IgD-negative memory B cell (primary cell): ENCODE measurements at regions not wholly inside any gene's neighbourhood (a gene's known extent, or its start where the extent isn't known, plus 50 kb on each side); places are given as distances from the start of the nearest gene placed in this dataset.

Source experiments
- H3K27ac Mint-ChIP-seq, 3 donors: one replicate each; pipeline ENCODE4 v1.8.0; 2020 to 2022; ENCODE audit warnings: mild to moderate bottlenecking in 3 of 3, mixed read lengths in 3 of 3, moderate library complexity in 1 of 3
- H3K27me3 Mint-ChIP-seq: one replicate; pipeline ENCODE4 v1.8.0; 2021; ENCODE audit warnings: mixed read lengths
- H3K36me3 Mint-ChIP-seq: one replicate; pipeline ENCODE4 v1.8.0; 2020; ENCODE audit warnings: mild to moderate bottlenecking, mixed read lengths
- H3K4me1 Mint-ChIP-seq, 3 donors: one replicate each; pipeline ENCODE4 v1.8.0; 2020 to 2022; ENCODE audit warnings: mixed read lengths in 3 of 3, mild to moderate bottlenecking in 1 of 3
- H3K4me3 Mint-ChIP-seq, 4 donors: one replicate each; pipeline ENCODE4 v1.8.0; 2020 to 2022; ENCODE audit warnings: mild to moderate bottlenecking in 4 of 4, mixed read lengths in 4 of 4, moderate library complexity in 3 of 4
- H3K9me3 Mint-ChIP-seq, 3 donors: one replicate each; pipeline ENCODE4 v1.8.0; 2020 to 2021; ENCODE audit warnings: mixed read lengths in 3 of 3, mild to moderate bottlenecking in 1 of 3

GRCh38 chr11:70863993-70864392 is 388.4 kb downstream of the SHANK2 start:
- Mint-ChIP-seq H3K36me3 (peaks cover 4% of the 10 kb centered on the region), H3K9me3 (no peaks in the 10 kb centered on the region), H3K4me3 (no peak overlapping the region), H3K4me1 (peaks cover 0 to 1% (median 0%) of the 10 kb centered on the region in 3 donors), H3K27ac (no peak overlapping the region), H3K27me3 (peaks cover 3% of the 10 kb centered on the region)

GRCh38 chr11:70865356-70865755 is 387.0 kb downstream of the SHANK2 start:
- Mint-ChIP-seq H3K36me3 (peaks cover 1% of the 10 kb centered on the region), H3K4me1 (peaks cover 0 to 1% (median 0%) of the 10 kb centered on the region in 3 donors), H3K9me3 (no peaks in the 10 kb centered on the region), H3K27me3 (peaks cover 5% of the 10 kb centered on the region), H3K27ac (no peak overlapping the region), H3K4me3 (no peak overlapping the region)

DNA sequence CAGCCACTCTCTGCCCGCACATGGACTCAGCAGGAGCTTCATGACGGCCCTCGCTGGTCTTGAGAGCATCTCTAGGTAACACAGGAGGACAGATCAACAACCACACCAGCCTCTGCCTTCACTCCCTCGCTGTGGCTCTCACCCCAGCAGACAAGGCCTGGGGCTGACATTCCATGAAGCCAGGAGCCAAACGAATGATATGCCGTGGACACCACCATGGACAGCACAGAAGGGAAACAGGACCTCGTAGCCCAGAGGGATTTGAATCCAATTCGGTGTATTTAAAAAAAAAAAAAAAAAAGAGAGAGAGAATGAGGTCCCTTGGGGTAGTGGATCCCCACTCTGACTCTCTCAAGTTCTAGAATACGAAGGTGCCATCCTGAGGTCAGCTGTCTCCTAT is 385.5 kb downstream of the SHANK2 start:
- Mint-ChIP-seq H3K36me3 (peaks cover 1% of the 10 kb centered on the region), H3K4me1 (no peaks in the 10 kb centered on the region), H3K4me3 (no peak overlapping the region), H3K27ac (no peak overlapping the region), H3K9me3 (no peaks in the 10 kb centered on the region), H3K27me3 (peaks cover 7% of the 10 kb centered on the region)

DNA sequence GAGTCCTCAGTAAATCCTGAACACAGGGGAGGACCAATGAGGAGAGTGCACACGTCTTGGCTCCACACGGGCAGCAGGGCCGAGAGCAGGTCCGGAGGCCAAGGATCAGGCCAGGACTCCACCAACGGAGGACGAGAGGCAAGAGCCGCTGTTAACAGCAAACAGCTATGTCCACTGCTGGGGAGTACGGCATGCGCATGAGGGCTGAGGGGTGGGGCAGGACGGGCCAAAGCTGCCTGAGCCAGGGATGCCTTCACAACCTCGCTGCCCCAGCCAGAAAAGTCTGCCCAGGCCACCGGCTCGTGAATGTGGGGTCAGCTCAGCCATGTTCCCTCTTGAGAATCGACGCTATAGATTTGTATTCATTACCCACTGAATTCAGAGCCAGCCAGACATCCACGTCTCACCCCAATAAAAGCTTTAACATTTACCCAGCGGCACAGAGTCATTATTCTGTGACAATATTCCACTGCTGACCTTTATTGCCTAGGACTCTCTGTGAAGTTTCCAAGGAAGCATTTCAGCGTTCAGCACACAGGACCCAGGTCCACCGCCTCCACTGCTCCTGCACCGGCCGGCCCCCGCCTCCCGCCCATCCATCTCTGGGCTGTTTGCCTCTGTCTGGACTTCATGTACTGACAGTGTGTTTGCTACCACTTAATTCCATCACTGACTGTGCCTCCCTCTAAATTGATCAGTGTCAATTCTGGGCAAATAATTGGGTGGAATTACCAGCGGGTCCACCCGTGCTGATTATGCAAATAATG is 384.9 kb downstream of the SHANK2 start:
- Mint-ChIP-seq H3K9me3 (no peaks in the 10 kb centered on the region), H3K27me3 (peaks cover 7% of the 10 kb centered on the region), H3K4me1 (no peaks in the 10 kb centered on the region), H3K27ac (no peak overlapping the region), H3K36me3 (no peaks in the 10 kb centered on the region), H3K4me3 (no peak overlapping the region)

GRCh38 chr11:70868341-70868885 is 384.0 kb downstream of the SHANK2 start:
- no peak overlapping the region for H3K4me3 Mint-ChIP-seq
- no peaks in the 10 kb centered on the region for H3K9me3 Mint-ChIP-seq
- no peak overlapping the region for H3K27ac Mint-ChIP-seq
- peaks cover 9% of the 10 kb centered on the region for H3K27me3 Mint-ChIP-seq
- no peaks in the 10 kb centered on the region for H3K36me3 Mint-ChIP-seq
- H3K4me1 Mint-ChIP-seq = no peaks in the 10 kb centered on the region

DNA sequence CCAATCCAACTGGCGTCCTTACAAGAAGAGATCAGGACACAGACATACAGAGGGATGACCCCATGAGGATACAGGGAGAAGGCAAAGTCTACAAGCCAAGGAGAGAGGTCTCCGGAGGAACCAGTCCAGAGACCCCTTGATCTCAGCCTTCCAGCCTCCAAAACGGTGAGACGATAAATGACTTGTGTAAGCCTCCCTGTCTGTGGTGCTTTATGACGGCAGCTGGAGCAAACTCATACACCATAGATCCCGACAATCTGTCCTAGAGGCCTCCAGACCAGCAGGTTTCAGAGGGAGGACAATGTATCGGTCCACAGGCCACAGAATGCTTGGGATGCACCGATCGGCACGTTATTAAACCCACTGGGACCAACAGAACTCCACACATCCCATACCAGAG is 383.3 kb downstream of the SHANK2 start:
- no peak overlapping the region for H3K27ac Mint-ChIP-seq
- H3K4me3 Mint-ChIP-seq = no peak overlapping the region
- no peaks in the 10 kb centered on the region for H3K9me3 Mint-ChIP-seq
- no peaks in the 10 kb centered on the region for H3K36me3 Mint-ChIP-seq
- no peaks in the 10 kb centered on the region for H3K4me1 Mint-ChIP-seq
- peaks cover 9% of the 10 kb centered on the region for H3K27me3 Mint-ChIP-seq

DNA sequence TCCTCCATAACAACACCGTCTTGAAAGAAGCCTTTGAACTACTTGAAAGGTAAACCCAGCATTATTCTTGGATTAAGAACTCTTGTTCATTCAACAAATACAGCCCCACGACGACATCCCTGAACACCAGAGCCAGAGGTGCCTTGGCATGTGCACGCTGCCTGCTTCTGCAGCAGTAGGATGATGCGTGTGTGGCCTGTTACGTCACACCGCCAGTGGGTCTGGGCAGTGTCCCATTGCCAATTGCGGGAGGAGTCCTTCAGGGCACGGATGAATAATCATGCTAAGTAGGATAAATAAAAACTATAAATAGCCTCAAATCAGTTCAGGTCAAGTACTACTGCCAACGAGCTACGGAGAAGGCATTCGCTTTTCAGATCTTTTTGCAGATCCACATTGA is 380.5 kb downstream of the SHANK2 start:
- Mint-ChIP-seq H3K36me3 (no peaks in the 10 kb centered on the region), H3K27ac (no peak overlapping the region), H3K27me3 (peaks cover 9% of the 10 kb centered on the region), H3K9me3 (no peaks in the 10 kb centered on the region), H3K4me3 (no peak overlapping the region), H3K4me1 (no peaks in the 10 kb centered on the region)

DNA sequence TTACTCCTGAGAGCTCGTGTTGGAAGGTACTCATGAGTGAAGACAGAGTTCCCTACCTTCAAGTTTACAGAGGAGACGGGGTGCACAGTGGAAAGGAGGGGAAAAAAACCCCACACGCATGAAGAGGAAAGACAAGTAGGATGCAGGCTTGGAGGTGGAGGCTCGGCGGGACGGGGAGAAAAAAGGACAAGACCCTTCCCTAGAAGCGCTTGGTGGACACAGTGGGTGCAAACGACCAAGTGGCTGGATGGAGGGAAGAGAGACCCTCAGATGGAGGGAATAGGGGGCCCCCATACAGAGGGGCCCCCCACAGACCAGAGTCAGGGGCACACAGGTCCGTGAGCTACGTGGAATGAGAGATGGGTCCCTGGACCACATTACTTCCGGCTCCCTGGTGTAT is 380.1 kb downstream of the SHANK2 start:
- H3K36me3 Mint-ChIP-seq = no peaks in the 10 kb centered on the region
- peaks cover 9% of the 10 kb centered on the region for H3K27me3 Mint-ChIP-seq
- H3K4me1 Mint-ChIP-seq = no peaks in the 10 kb centered on the region
- no peak overlapping the region for H3K27ac Mint-ChIP-seq
- no peak overlapping the region for H3K4me3 Mint-ChIP-seq
- H3K9me3 Mint-ChIP-seq = no peaks in the 10 kb centered on the region

- Mint-ChIP-seq H3K36me3 (no peaks in the 10 kb centered on the region), H3K27ac (no peak overlapping the region), H3K4me3 (no peak overlapping the region), H3K9me3 (no peaks in the 10 kb centered on the region), H3K27me3 (peaks cover 9% of the 10 kb centered on the region), H3K4me1 (no peaks in the 10 kb centered on the region)
Measured at GRCh38 chr11:70872955-70873735, 379.2 kb downstream of the SHANK2 start.

DNA sequence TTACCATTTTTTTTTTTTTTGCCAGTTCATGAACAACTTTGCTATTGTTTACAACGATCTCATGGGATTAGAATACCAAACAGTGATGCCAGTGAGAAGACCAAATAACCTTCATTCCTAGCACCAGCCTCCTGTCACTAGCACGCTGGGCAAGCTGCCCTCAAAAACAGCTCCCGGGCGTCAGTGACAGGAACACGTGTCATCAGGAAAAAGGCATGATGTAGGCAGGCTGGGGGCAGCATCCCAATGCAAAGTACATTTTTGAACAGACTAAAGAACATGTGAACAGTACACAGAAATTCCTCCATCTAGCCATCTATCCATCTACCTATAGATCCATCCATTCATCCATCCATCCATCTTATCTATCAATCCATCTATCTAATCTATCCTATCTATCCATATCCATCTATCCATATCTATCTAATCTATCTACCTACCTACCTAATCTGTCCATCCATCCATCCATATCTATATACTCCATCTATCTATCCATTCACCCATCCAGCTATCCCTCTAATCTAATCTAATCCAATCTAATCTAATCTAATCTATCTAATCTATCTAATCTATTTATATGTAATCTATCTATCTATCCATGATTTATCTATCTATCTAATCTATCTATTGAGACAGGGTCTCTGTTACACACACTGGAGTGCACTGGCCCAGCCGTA is 378.5 kb downstream of the SHANK2 start:
- H3K36me3 Mint-ChIP-seq = no peaks in the 10 kb centered on the region
- no peak overlapping the region for H3K27ac Mint-ChIP-seq
- H3K9me3 Mint-ChIP-seq = no peaks in the 10 kb centered on the region
- H3K4me1 Mint-ChIP-seq = no peaks in the 10 kb centered on the region
- no peak overlapping the region for H3K4me3 Mint-ChIP-seq
- H3K27me3 Mint-ChIP-seq = peaks cover 9% of the 10 kb centered on the region

DNA sequence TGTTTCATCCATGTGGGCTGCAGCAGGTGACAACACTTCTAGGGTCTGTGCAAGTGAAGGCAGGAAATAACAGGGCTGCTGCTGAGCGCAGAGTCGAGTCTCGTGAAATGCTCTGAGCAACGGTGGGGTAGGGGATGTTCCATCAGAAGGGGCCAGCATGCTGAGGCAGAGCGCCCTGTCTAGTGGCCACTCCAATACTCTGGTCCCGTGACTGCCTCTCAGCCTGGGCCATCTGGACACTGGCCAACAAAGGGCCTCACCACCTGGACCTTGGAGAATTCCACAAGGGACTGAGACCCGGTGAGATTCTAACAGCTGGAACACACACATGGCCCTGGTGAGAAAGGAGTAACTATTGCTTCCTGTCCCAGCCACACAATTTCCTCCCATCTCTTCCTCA is 375.7 kb downstream of the SHANK2 start:
- Mint-ChIP-seq H3K4me3 (no peak overlapping the region), H3K36me3 (no peaks in the 10 kb centered on the region), H3K9me3 (no peaks in the 10 kb centered on the region), H3K4me1 (no peaks in the 10 kb centered on the region), H3K27ac (no peak overlapping the region), H3K27me3 (peaks cover 2% of the 10 kb centered on the region)

DNA sequence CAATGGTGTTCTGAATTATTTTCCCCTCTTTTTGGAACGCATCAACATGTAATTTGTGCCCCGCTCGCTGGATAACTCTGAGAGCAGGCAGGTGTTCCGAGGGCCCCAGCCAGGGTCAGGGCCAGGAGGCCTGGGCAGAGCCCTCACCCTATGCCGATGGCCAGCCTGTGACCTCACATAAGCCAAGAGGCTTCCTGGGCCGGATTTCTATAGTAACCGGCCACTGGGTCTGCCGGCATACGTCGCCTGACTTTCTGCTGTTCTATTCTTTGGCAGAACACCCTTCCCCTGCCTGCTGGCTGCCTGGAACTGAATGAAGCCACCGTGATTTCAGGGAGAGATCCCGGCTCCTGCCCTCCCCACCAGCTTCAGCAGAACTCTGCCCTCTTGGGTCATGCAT is 375.2 kb downstream of the SHANK2 start:
- no peak overlapping the region for H3K27ac Mint-ChIP-seq
- H3K36me3 Mint-ChIP-seq = no peaks in the 10 kb centered on the region
- no peaks in the 10 kb centered on the region for H3K4me1 Mint-ChIP-seq
- peaks cover 2% of the 10 kb centered on the region for H3K27me3 Mint-ChIP-seq
- H3K9me3 Mint-ChIP-seq = no peaks in the 10 kb centered on the region
- no peak overlapping the region for H3K4me3 Mint-ChIP-seq

DNA sequence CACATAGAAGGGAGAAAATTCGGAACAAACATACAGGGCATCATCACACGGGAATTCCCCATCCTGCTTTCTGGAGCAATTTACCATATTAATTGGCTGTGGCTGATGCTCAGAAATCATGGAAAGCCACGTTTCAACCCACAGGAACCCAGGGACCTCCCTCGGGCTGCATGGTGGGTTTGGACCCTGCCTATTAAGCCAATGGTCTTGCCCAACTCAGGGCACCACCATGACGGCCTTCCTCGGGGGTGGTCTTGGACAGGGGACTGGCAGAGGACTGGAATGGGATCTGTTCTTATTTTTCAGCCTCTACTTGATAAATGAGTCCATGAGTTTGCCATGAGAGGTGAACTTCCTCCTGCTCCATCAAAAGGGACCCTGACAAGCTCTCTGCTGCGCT is 374.0 kb downstream of the SHANK2 start:
- Mint-ChIP-seq H3K4me3 (no peak overlapping the region), H3K27me3 (no peaks in the 10 kb centered on the region), H3K4me1 (no peaks in the 10 kb centered on the region), H3K27ac (no peak overlapping the region), H3K36me3 (no peaks in the 10 kb centered on the region), H3K9me3 (no peaks in the 10 kb centered on the region)

GRCh38 chr11:70879601-70880285 is 372.6 kb downstream of the SHANK2 start:
- H3K4me3 Mint-ChIP-seq = no peak overlapping the region
- H3K9me3 Mint-ChIP-seq = no peaks in the 10 kb centered on the region
- H3K36me3 Mint-ChIP-seq = no peaks in the 10 kb centered on the region
- H3K4me1 Mint-ChIP-seq = no peaks in the 10 kb centered on the region
- no peaks in the 10 kb centered on the region for H3K27me3 Mint-ChIP-seq
- H3K27ac Mint-ChIP-seq = no peak overlapping the region

DNA sequence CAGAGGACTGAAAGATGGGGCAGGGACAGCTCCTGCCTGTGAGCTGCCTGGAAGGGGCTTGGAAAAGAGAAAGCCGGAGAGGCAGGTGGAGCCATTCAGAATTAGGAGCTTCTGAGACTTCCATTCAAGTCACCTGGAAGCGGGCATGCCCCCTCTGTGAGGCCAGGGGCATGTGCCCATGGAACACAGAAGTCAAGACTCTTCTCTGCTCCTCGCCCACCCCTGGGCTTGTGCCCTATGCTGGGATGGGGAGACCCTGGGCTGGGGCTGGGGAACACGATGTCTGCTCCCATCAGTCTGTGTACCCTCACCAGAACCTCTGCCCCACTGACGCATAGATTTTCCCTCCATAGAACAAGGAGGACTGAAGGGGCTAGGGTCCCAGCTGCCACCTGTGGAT is 372.0 kb downstream of the SHANK2 start:
- Mint-ChIP-seq H3K27ac (no peak overlapping the region), H3K27me3 (peaks cover 2% of the 10 kb centered on the region), H3K4me1 (no peaks in the 10 kb centered on the region), H3K4me3 (no peak overlapping the region), H3K9me3 (no peaks in the 10 kb centered on the region), H3K36me3 (no peaks in the 10 kb centered on the region)
